Cardiac fibroblast (primary cell): ENCODE measurements at regions not wholly inside any gene's neighbourhood (a gene's known extent, or its start where the extent isn't known, plus 50 kb on each side); places are given as distances from the start of the nearest gene placed in this dataset.
A peak's percentile ranks its signal among the peaks of the same experiment; 100 is the strongest.

ENCODE experiments used
- DNase-seq, 2 donors: peaks; one replicate each; pipeline versions ENCODE4 v3.0.0 to v3.0.0-alpha.2; 2010; ENCODE audit warnings: low read depth in 2 of 2
- H3K4me3 ChIP-seq, 2 donors: replicated peaks in 1 of 2; 1 replicate in 1 of 2; 2 replicates in 1 of 2; pipeline ENCODE4 v1.5.1; 2011; ENCODE audit warnings: low read depth in 2 of 2, low read length in 2 of 2, mild to moderate bottlenecking in 2 of 2, moderate library complexity in 1 of 2
- TF ChIP-seq, protein P1 (sequence below): IDR thresholded peaks from one replicate; pipeline ENCODE4 v1.5.1; 2011; ENCODE audit warnings: low read depth, mild to moderate bottlenecking, low read length, inconsistent platforms

DNA sequence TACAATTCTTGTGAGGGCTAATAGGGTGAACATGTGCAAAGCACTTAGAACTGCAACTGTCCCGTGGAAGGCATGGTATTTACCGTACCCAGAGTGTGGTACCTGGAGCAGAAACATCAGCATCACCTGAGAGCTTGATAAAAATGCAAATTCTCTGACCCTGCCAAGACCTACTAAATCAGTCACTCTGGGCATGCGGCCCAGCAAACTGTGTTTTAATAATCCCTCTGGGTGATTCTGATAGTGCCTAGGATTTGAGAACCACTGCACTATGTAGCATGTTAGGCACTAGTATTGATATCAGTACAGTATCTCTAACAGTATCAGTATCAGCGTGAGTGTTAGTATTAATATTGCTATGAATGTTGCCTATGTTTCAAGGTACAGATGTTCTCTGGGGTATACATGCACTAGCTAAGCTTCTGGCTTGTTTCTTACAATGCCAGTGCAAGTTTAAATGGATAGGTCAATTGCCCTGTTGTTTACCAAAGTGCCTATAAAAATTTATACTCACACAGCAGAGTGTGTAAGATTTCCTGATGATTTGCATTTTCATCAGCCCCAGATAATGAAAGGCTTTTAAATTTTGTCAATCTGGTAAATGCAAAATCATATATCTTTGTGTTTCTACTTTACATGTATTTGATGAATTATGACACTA, 354.0 kb downstream of the HS3ST1 start:
- H3K4me3 ChIP-seq, result no peak overlapping the region
- TF ChIP-seq, protein P1, sequence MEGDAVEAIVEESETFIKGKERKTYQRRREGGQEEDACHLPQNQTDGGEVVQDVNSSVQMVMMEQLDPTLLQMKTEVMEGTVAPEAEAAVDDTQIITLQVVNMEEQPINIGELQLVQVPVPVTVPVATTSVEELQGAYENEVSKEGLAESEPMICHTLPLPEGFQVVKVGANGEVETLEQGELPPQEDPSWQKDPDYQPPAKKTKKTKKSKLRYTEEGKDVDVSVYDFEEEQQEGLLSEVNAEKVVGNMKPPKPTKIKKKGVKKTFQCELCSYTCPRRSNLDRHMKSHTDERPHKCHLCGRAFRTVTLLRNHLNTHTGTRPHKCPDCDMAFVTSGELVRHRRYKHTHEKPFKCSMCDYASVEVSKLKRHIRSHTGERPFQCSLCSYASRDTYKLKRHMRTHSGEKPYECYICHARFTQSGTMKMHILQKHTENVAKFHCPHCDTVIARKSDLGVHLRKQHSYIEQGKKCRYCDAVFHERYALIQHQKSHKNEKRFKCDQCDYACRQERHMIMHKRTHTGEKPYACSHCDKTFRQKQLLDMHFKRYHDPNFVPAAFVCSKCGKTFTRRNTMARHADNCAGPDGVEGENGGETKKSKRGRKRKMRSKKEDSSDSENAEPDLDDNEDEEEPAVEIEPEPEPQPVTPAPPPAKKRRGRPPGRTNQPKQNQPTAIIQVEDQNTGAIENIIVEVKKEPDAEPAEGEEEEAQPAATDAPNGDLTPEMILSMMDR, result no peak
- DNase-seq, result no peak

DNA sequence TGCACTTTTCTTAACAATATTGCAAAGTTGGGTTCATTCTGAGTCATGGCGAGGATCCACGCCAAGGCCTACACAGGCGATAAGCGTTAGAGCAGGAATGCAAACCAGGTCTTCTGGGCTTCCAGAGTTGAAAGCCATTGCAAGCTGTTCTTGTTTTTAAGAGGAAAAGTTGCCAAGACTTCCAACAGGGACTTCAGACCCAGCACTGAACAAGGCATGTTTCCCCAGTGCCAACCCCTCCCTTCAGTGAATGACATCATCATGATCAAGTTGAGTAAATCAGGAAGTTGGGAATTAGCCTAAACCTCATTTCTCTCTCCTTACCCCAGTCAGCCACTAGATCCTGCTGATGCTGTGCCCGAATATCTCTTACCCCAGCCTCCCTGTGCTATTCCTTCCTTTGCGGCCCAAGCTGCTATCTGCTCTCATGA, 355.1 kb downstream of the HS3ST1 start:
- TF ChIP-seq, protein P1, result no peak
- H3K4me3 ChIP-seq, result no peak overlapping the region
- DNase-seq, result peak; percentile 65 to 97

- TF ChIP-seq, protein P1, result no peak
- peak in 1 of 2 donors; percentile 6 for DNase-seq
- no peak overlapping the region for H3K4me3 ChIP-seq
These were observed 355.7 kb downstream of the HS3ST1 start for GRCh38 chr4:11072999-11073398.

GRCh38 chr4:11072463-11072862, 356.2 kb downstream of the HS3ST1 start:
- no peak overlapping the region for H3K4me3 ChIP-seq
- no peak for DNase-seq
- TF ChIP-seq, protein P1, result no peak

DNA sequence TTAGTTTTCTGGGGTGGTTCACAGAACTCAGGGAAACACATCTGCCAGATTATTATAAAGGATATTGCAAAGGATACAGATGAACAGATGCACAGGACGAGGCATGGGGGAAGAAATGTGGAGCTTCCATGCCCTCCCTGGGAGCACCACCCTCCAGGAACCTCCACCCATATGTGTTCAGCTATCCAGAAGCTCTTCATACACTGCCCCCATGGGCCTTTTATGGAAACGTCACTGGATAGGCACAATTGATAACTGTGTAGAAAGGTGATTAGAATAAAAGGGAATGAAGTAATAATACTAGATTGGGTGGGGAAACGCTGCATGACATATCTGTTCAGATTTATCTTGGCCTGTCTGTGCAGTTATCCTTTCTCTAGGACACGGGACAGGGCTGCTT, 357.9 kb downstream of the HS3ST1 start:
- no peak overlapping the region for H3K4me3 ChIP-seq
- TF ChIP-seq, protein P1, result no peak
- DNase-seq, result no peak

DNA sequence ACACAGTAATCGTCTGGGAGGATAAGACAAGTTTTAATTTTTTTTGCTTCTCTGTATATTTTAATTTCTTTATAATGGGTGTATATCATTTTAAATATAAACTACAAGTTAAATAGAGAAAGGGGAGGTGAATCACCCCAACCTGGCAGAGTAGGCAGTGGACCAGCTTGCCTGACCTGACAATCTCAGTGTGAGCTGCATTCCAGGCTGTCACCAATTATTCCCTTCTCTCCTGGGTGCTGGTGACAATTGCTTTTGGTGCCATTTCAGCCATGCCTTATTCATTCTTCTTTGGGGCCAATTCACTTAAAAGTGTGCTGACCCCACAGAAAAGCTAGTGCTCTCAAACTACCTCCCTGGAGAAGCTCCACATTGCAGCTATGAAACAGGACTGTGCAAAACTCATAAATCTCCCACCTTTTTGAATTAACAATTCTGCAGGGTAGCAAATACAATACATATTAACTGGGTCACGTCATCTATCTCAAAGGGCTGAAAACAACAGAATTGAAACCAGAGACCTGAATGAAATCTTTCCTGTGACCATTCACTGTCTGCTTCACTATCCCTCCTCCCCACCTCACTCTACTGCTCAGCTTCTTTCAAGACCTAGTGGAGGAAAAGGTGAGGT, 359.0 kb downstream of the HS3ST1 start:
- TF ChIP-seq, protein P1, result no peak
- no peak for DNase-seq
- H3K4me3 ChIP-seq, result no peak overlapping the region
